ENCODE measurements at regions not wholly inside any gene's neighbourhood (a gene's known extent, or its start where the extent isn't known, plus 50 kb on each side); places are given as distances from the start of the nearest gene placed in this dataset.

DNA sequence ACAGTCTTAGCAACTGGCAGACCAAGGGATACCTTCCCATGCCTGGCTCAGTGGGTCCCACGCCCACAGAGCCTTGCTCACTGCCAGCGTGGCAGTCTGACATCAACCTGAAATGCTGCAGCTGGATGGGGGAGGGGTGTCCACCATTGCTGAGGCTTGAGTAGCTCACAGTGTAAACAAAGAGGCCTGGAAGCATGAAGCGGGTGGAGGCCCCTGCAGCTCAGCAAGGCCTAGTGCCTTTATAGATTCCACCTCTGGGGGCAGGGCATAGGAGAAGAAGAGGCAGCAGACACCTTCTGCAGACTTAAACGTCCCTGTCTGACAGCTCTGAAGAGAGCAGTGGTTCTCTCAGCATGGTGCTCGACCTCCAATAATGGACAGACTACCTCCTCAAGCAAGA lies 263.2 kb downstream of the KIF2B start:
- POLR2A ChIA-PET, result no interaction called here
- TF ChIP-seq, protein P1, sequence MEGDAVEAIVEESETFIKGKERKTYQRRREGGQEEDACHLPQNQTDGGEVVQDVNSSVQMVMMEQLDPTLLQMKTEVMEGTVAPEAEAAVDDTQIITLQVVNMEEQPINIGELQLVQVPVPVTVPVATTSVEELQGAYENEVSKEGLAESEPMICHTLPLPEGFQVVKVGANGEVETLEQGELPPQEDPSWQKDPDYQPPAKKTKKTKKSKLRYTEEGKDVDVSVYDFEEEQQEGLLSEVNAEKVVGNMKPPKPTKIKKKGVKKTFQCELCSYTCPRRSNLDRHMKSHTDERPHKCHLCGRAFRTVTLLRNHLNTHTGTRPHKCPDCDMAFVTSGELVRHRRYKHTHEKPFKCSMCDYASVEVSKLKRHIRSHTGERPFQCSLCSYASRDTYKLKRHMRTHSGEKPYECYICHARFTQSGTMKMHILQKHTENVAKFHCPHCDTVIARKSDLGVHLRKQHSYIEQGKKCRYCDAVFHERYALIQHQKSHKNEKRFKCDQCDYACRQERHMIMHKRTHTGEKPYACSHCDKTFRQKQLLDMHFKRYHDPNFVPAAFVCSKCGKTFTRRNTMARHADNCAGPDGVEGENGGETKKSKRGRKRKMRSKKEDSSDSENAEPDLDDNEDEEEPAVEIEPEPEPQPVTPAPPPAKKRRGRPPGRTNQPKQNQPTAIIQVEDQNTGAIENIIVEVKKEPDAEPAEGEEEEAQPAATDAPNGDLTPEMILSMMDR (IDR thresholded peaks at IDR 0.05; ENCODE audit: control extremely low read depth, extremely low read depth, low read depth, missing control alignments), result no peak
- CTCF ChIA-PET, result no interaction called here
- no peak for DNase-seq (ENCODE audit: extremely low spot score)

DNA sequence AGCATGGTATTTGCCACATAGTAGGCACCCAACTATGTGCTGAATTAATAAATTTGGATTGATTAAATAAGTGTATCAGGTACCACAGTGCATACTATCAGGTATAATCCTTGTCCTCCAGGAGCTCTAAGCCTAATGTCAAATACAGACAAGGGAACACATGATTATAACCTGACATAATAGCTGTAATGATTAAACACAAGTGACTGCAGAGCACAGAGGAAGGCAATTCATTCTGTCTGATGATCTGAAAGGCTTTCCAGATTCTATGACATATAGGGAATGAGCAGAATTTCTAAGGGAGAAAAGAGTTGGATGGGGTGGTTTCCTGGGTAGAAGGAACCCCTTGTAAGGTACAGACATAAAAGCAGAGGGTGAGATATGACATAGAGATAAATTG lies 273.5 kb downstream of the KIF2B start:
- no peak for DNase-seq (ENCODE audit: extremely low spot score)
- TF ChIP-seq, protein P1 (IDR thresholded peaks at IDR 0.05; ENCODE audit: control extremely low read depth, extremely low read depth, low read depth, missing control alignments), result no peak
- CTCF ChIA-PET, result no interaction called here
- POLR2A ChIA-PET, result no interaction called here

DNA sequence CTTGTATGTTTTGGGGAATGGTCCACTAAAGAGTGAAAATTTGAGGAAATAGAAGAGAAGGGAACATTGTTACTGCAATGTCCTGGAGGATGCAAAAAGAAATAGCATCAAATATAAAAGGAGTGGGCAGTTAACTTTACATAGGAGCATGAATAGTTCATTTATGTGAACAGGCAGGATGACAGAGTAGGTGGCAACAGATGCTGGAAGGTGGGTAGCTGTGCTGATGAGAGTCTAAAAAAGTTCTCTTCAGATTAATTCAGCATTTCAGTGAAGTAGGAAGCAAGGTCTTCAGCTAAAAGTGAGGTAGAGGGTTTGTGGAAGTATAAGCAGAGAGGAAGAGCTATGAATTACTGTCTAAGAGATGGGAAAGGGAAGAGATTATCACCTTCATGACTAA lies 276.5 kb downstream of the KIF2B start:
- POLR2A ChIA-PET, result no interaction called here
- CTCF ChIA-PET, result no interaction called here
- TF ChIP-seq, protein P1 (IDR thresholded peaks at IDR 0.05; ENCODE audit: control extremely low read depth, extremely low read depth, low read depth, missing control alignments), result no peak
- DNase-seq (ENCODE audit: extremely low spot score), result no peak

DNA sequence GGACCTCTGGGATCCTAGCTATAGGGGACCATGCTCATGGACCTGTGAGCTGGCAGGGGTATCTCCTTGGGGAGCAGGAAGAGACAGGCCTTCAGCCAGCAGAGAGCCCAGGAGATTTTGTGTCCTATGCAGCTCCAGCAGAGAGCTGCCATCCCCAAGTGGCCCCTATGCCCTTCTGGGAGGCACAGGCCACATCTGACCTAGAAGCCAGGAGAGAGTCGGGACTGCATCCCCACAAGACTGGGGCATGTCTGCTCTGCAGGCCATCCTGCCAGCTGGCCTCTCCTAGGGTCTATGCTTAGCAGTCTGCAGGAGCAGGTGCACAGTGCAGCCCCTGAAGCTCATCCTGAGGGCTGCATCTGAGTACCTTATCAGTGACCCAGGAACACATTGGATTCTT lies 279.5 kb downstream of the KIF2B start:
- ChIA-PET POLR2A (no interaction called here), CTCF (no interaction called here)
- DNase-seq (ENCODE audit: extremely low spot score), result no peak
- TF ChIP-seq, protein P1 (IDR thresholded peaks at IDR 0.05; ENCODE audit: control extremely low read depth, extremely low read depth, low read depth, missing control alignments), result no peak

DNA sequence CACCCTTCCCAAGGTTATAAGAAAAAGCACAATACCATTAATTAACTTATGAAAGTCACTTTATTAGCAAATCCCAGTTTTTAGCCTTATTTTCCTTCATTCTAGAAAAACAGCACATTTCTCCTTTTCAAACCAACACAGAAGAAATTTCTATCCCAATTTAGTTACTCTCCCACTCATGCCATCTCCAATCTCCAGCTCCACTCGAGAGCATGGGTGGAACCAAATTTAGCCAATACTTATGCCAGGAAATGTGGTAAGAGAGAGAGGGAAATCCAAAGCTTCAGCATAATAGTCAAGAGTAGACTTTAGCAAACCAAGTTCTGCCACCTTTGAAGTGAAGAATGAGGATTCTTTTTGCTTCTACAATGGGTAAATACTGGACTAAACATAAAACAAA lies 288.8 kb downstream of the KIF2B start:
- CTCF ChIA-PET, result no interaction called here
- POLR2A ChIA-PET, result no interaction called here
- TF ChIP-seq, protein P1 (IDR thresholded peaks at IDR 0.05; ENCODE audit: control extremely low read depth, extremely low read depth, low read depth, missing control alignments), result no peak
- DNase-seq (ENCODE audit: extremely low spot score), result no peak

DNA sequence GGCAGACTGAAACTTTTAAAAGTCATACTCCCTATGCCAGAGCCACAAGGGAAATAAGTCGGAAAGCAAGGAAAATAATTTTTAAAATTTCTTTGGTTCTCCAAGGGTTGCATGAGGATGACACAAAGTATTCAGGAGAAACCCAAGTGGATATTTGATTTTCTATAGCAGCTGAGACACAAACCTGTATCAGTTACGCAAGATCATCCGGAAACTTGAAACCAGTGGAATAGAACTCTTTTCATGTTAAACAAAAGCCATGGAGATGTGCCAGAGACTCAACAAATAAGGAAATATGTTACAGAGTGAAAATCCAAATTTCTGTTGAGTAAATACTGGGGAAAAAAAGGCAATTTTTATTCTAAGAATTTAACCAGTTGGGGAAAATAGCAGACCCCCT lies 294.7 kb downstream of the KIF2B start:
- TF ChIP-seq, protein P1 (IDR thresholded peaks at IDR 0.05; ENCODE audit: control extremely low read depth, extremely low read depth, low read depth, missing control alignments), result no peak
- no peak for DNase-seq (ENCODE audit: extremely low spot score)
- POLR2A ChIA-PET, result no interaction called here
- CTCF ChIA-PET, result no interaction called here

DNA sequence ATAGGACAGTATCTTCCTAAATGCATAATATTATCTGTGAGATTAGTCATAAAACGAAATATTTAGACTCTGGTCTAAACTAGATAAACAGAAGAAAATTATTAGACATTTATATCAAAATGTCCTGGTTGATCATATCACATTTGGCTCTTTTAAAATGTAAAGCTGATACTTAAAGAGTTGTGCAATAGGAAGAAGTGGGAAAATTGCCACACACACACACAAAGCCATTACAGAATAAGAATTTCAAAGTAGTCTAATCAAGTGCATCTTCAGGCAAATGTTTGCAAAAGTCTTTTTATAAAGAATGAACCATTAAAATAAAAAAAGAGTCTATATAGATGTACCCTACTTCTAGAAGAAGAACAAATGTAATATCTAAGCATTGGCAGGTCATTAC lies 301.7 kb downstream of the KIF2B start:
- DNase-seq (ENCODE audit: extremely low spot score), result no peak
- TF ChIP-seq, protein P1 (IDR thresholded peaks at IDR 0.05; ENCODE audit: control extremely low read depth, extremely low read depth, low read depth, missing control alignments), result no peak
- CTCF ChIA-PET, result no interaction called here
- POLR2A ChIA-PET, result no interaction called here

Measured in GM10248 (cell line).